C4-2B (cell line): ENCODE measurements at regions not wholly inside any gene's neighbourhood (a gene's known extent, or its start where the extent isn't known, plus 50 kb on each side); places are given as distances from the start of the nearest gene placed in this dataset.

Experiments used
- ZFX ChIP-seq: fragments of 450-650 bp; IDR thresholded peaks from 2 replicates; pipeline ENCODE4 v1.6.1; 2017
- TF ChIP-seq, protein P1 (sequence below): fragments of 450-650 bp; conservative IDR thresholded peaks from 2 replicates; pipeline ENCODE4 v1.5.1; 2017; ENCODE audit warnings: mild to moderate bottlenecking

DNA sequence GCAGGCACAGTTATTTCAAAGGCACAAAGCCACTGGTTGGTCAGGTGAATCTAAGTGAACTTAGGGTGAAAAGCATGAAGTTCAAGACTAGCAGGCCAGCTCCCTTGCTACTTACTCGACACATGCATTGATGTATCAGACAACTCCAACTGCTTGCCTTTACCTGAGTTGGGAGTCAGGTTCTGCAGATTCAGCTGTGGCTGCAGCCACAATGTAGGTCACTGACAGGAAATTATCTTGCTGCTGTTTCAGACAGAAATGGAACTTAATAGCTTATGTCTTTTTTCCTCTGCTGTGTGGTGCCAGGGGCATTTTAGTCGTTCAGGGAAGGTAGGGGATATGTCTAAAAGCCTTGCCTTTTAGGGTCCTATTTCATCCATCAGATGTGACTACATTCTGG is 125.6 kb upstream of the RPH3A start:
- TF ChIP-seq, protein P1, sequence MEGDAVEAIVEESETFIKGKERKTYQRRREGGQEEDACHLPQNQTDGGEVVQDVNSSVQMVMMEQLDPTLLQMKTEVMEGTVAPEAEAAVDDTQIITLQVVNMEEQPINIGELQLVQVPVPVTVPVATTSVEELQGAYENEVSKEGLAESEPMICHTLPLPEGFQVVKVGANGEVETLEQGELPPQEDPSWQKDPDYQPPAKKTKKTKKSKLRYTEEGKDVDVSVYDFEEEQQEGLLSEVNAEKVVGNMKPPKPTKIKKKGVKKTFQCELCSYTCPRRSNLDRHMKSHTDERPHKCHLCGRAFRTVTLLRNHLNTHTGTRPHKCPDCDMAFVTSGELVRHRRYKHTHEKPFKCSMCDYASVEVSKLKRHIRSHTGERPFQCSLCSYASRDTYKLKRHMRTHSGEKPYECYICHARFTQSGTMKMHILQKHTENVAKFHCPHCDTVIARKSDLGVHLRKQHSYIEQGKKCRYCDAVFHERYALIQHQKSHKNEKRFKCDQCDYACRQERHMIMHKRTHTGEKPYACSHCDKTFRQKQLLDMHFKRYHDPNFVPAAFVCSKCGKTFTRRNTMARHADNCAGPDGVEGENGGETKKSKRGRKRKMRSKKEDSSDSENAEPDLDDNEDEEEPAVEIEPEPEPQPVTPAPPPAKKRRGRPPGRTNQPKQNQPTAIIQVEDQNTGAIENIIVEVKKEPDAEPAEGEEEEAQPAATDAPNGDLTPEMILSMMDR: no peak
- TF ChIP-seq ZFX: no peak
